ENCODE measurements at regions not wholly inside any gene's neighbourhood (a gene's known extent, or its start where the extent isn't known, plus 50 kb on each side); places are given as distances from the start of the nearest gene placed in this dataset.
"Not testable (repeated sequence)": the region's sequence is repeated elsewhere in the genome, so short reads cannot be mapped to it uniquely, and the experiment has no call there.

- H3K4me1 Mint-ChIP-seq, result no peaks in the 10 kb centered on the region
- POLR2A ChIA-PET, result no interaction called here
- no peak overlapping the region for H3K4me3 Mint-ChIP-seq
- no peaks in the 10 kb centered on the region for H3K9me3 Mint-ChIP-seq
- H3K36me3 Mint-ChIP-seq (ENCODE audit: low read depth), result no peaks in the 10 kb centered on the region
- H3K27ac Mint-ChIP-seq, result no peak overlapping the region
- DNase-seq, result no peak
- H3K27me3 Mint-ChIP-seq, result peaks cover 3% of the 10 kb centered on the region
- CTCF ChIA-PET, result no interaction called here
These were observed 191.9 kb downstream of the C9orf50 start for GRCh38 chr9:129428864-129429577.

GRCh38 chr9:129427149-129427548 lies 193.8 kb downstream of the C9orf50 start:
- CTCF ChIA-PET, result interaction anchor here (1.5 kb wide), 1 partner anchor 296 kb away, joined by 3 read pairs; no protein-coding TSS in a partner anchor
- H3K9me3 Mint-ChIP-seq, result no peaks in the 10 kb centered on the region
- POLR2A ChIA-PET, result no interaction called here
- no peak overlapping the region for H3K4me3 Mint-ChIP-seq
- no peak for DNase-seq
- H3K4me1 Mint-ChIP-seq, result peaks cover 15% of the 10 kb centered on the region
- no peaks in the 10 kb centered on the region for H3K36me3 Mint-ChIP-seq (ENCODE audit: low read depth)
- no peak overlapping the region for H3K27ac Mint-ChIP-seq
- H3K27me3 Mint-ChIP-seq, result no peaks in the 10 kb centered on the region

- POLR2A ChIA-PET, CTCF ChIA-PET: not testable (repeated sequence)
These were observed 197.1 kb downstream of the C9orf50 start for GRCh38 chr9:129423755-129424154.

GRCh38 chr9:129423216-129423615 lies 197.7 kb downstream of the C9orf50 start:
- Mint-ChIP-seq H3K27ac (no peak overlapping the region), H3K36me3 (ENCODE audit: low read depth) (no peaks in the 10 kb centered on the region), H3K4me1 (peaks cover 18% of the 10 kb centered on the region), H3K4me3 (no peak overlapping the region), H3K27me3 (no peaks in the 10 kb centered on the region), H3K9me3 (no peaks in the 10 kb centered on the region)
- DNase-seq, result no peak
- CTCF ChIA-PET, result no interaction called here
- POLR2A ChIA-PET, result interaction anchor here (1.0 kb wide), 1 partner anchor 36 kb away, joined by 3 read pairs; no protein-coding TSS in a partner anchor

More at GRCh38 chr9:129423755-129424154, 197.1 kb downstream of the C9orf50 start:
- not testable (repeated sequence) for H3K27me3 Mint-ChIP-seq; H3K4me3 Mint-ChIP-seq; H3K27ac Mint-ChIP-seq; H3K36me3 Mint-ChIP-seq (ENCODE audit: low read depth); DNase-seq; H3K9me3 Mint-ChIP-seq
- peaks cover 18% of the 10 kb centered on the region for H3K4me1 Mint-ChIP-seq

GRCh38 chr9:129422843-129423192 lies 198.1 kb downstream of the C9orf50 start:
- H3K27me3 Mint-ChIP-seq, result no peaks in the 10 kb centered on the region
- no peaks in the 10 kb centered on the region for H3K36me3 Mint-ChIP-seq (ENCODE audit: low read depth)
- CTCF ChIA-PET, result no interaction called here
- no peaks in the 10 kb centered on the region for H3K9me3 Mint-ChIP-seq
- no peak for DNase-seq
- H3K4me3 Mint-ChIP-seq, result no peak overlapping the region
- H3K4me1 Mint-ChIP-seq, result peaks cover 18% of the 10 kb centered on the region
- POLR2A ChIA-PET, result interaction anchor here (0.5 to 1.0 kb wide), 2 partner anchors 10 to 36 kb away, joined by 3 read pairs; no protein-coding TSS in a partner anchor
- H3K27ac Mint-ChIP-seq, result no peak overlapping the region

- POLR2A ChIA-PET, result interaction anchor here (0.5 to 1.0 kb wide), 2 partner anchors 9 to 37 kb away, joined by 3 read pairs; no protein-coding TSS in a partner anchor
- Mint-ChIP-seq H3K36me3 (ENCODE audit: low read depth) (no peaks in the 10 kb centered on the region), H3K27ac (no peak overlapping the region), H3K4me3 (no peak overlapping the region), H3K27me3 (no peaks in the 10 kb centered on the region), H3K9me3 (no peaks in the 10 kb centered on the region), H3K4me1 (peaks cover 20% of the 10 kb centered on the region)
- CTCF ChIA-PET, result no interaction called here
- no peak for DNase-seq
These were observed 198.7 kb downstream of the C9orf50 start for GRCh38 chr9:129422032-129422842.

GRCh38 chr9:129421371-129421770 lies 199.5 kb downstream of the C9orf50 start:
- H3K27ac Mint-ChIP-seq, result no peak overlapping the region
- no peaks in the 10 kb centered on the region for H3K9me3 Mint-ChIP-seq
- no peak for DNase-seq
- H3K27me3 Mint-ChIP-seq, result no peaks in the 10 kb centered on the region
- ChIA-PET POLR2A (no interaction called here), CTCF (no interaction called here)
- no peak overlapping the region for H3K4me3 Mint-ChIP-seq
- H3K4me1 Mint-ChIP-seq, result peaks cover 23% of the 10 kb centered on the region
- H3K36me3 Mint-ChIP-seq (ENCODE audit: low read depth), result no peaks in the 10 kb centered on the region

GRCh38 chr9:129420721-129421120 lies 200.2 kb downstream of the C9orf50 start:
- H3K36me3 Mint-ChIP-seq (ENCODE audit: low read depth), result no peaks in the 10 kb centered on the region
- no peaks in the 10 kb centered on the region for H3K9me3 Mint-ChIP-seq
- H3K4me3 Mint-ChIP-seq, result no peak overlapping the region
- no peaks in the 10 kb centered on the region for H3K27me3 Mint-ChIP-seq
- no peak overlapping the region for H3K27ac Mint-ChIP-seq
- ChIA-PET POLR2A (no interaction called here), CTCF (no interaction called here)
- no peak for DNase-seq
- H3K4me1 Mint-ChIP-seq, result peaks cover 23% of the 10 kb centered on the region

- Mint-ChIP-seq H3K4me1 (peaks cover 25% of the 10 kb centered on the region), H3K9me3 (no peaks in the 10 kb centered on the region), H3K4me3 (no peak overlapping the region), H3K27ac (no peak overlapping the region), H3K27me3 (no peaks in the 10 kb centered on the region), H3K36me3 (ENCODE audit: low read depth) (no peaks in the 10 kb centered on the region)
- ChIA-PET CTCF (no interaction called here), POLR2A (no interaction called here)
- no peak for DNase-seq
These were observed 201.5 kb downstream of the C9orf50 start for GRCh38 chr9:129419382-129419899.

GRCh38 chr9:129418451-129418850 lies 202.4 kb downstream of the C9orf50 start:
- Mint-ChIP-seq H3K27me3 (no peaks in the 10 kb centered on the region), H3K36me3 (ENCODE audit: low read depth) (no peaks in the 10 kb centered on the region), H3K4me3 (no peak overlapping the region), H3K27ac (no peak overlapping the region), H3K4me1 (peaks cover 24% of the 10 kb centered on the region), H3K9me3 (no peaks in the 10 kb centered on the region)
- DNase-seq, result no peak
- ChIA-PET CTCF (no interaction called here), POLR2A (no interaction called here)

GRCh38 chr9:129416821-129417539 lies 203.9 kb downstream of the C9orf50 start:
- Mint-ChIP-seq H3K36me3 (ENCODE audit: low read depth) (no peaks in the 10 kb centered on the region), H3K9me3 (no peaks in the 10 kb centered on the region), H3K27ac (peak overlapping the region; percentile 21), H3K27me3 (no peaks in the 10 kb centered on the region), H3K4me1 (peaks cover 20% of the 10 kb centered on the region), H3K4me3 (no peak overlapping the region)
- ChIA-PET CTCF (no interaction called here), POLR2A (no interaction called here)
- DNase-seq, result no peak

GRCh38 chr9:129415942-129416651 lies 204.8 kb downstream of the C9orf50 start:
- Mint-ChIP-seq H3K27ac (peak overlapping the region; percentile 21), H3K4me3 (no peak overlapping the region), H3K9me3 (no peaks in the 10 kb centered on the region), H3K4me1 (peaks cover 18% of the 10 kb centered on the region), H3K36me3 (ENCODE audit: low read depth) (no peaks in the 10 kb centered on the region), H3K27me3 (no peaks in the 10 kb centered on the region)
- CTCF ChIA-PET, result no interaction called here
- POLR2A ChIA-PET, result interaction anchor here (1.0 kb wide), 1 partner anchor 44 kb away, joined by 3 read pairs; no protein-coding TSS in a partner anchor
- DNase-seq, result no peak

Measured in activated CD4-positive, alpha-beta memory T cell treated with anti-CD3 and anti-CD28 coated beads, Interleukin-2, amount 10 ng/mL, durations not matched to agents 7 days and 5 days (primary cell).